Loucy (cell line): ENCODE measurements at regions not wholly inside any gene's neighbourhood (a gene's known extent, or its start where the extent isn't known, plus 50 kb on each side); places are given as distances from the start of the nearest gene placed in this dataset.

Experiments used
- H2AFZ ChIP-seq: fragments of 200-600 bp; sonication (generic); 2 replicates; pipeline ENCODE4 v1.6.0; 2016; ENCODE audit warnings: antibody characterized with exemption, mild to moderate bottlenecking, low read length, moderate library complexity
- H3F3A ChIP-seq: fragments of 200-600 bp; 2 replicates; pipeline ENCODE4 v1.6.0; 2016; ENCODE audit warnings: antibody characterized with exemption, low read depth, mild to moderate bottlenecking
- H3K27me3 ChIP-seq: fragments of 200-600 bp; sonication (generic); 2 replicates; pipeline ENCODE4 v1.6.1; 2014; ENCODE audit warnings: low read length, mild to moderate bottlenecking; ENCODE audit not compliant: insufficient read depth, poor library complexity, severe bottlenecking
- H3K36me3 ChIP-seq: fragments of 200-600 bp; sonication (generic); 2 replicates; pipeline ENCODE4 v1.6.1; 2016; ENCODE audit warnings: low read length; ENCODE audit not compliant: insufficient read depth
- H3K4me1 ChIP-seq: fragments of 200-600 bp; sonication (generic); 2 replicates; pipeline ENCODE4 v1.5.1; 2014; ENCODE audit warnings: low read length, mild to moderate bottlenecking; ENCODE audit not compliant: insufficient read depth, poor library complexity, severe bottlenecking
- H3K4me2 ChIP-seq: fragments of 200-600 bp; sonication (generic); 2 replicates; pipeline ENCODE4 v1.6.0; 2014; ENCODE audit warnings: antibody characterized with exemption, low read length, low read depth, mild to moderate bottlenecking; ENCODE audit not compliant: poor library complexity, severe bottlenecking
- H3K4me3 ChIP-seq: fragments of 200-600 bp; sonication (generic); 2 replicates; pipeline ENCODE4 v1.5.1; 2014; ENCODE audit warnings: low read length, mild to moderate bottlenecking, mixed read lengths; ENCODE audit not compliant: poor library complexity, severe bottlenecking
- H3K79me2 ChIP-seq: fragments of 200-600 bp; sonication (generic); 2 replicates; pipeline ENCODE4 v1.6.1; 2014; ENCODE audit warnings: low read length; ENCODE audit not compliant: insufficient read depth
- H3K9ac ChIP-seq: fragments of 200-600 bp; sonication (generic); 2 replicates; pipeline ENCODE4 v1.6.0; 2014; ENCODE audit warnings: mild to moderate bottlenecking, low read depth, low read length, moderate library complexity; ENCODE audit not compliant: poor library complexity, severe bottlenecking
- H3K9me2 ChIP-seq: fragments of 200-600 bp; sonication (generic); replicated peaks from 2 replicates; pipeline ENCODE4 v1.6.1; 2016; ENCODE audit warnings: low read depth, low read length, mixed read lengths
- H3K9me3 ChIP-seq: fragments of 200-600 bp; sonication (generic); 2 replicates; pipeline ENCODE4 v1.6.1; 2014; ENCODE audit warnings: mild to moderate bottlenecking, antibody characterized with exemption, low read length, low read depth; ENCODE audit not compliant: insufficient read depth
- H4K20me1 ChIP-seq: fragments of 200-600 bp; sonication (generic); 2 replicates; pipeline ENCODE4 v1.6.0; 2014; ENCODE audit warnings: antibody characterized with exemption, low read length, mild to moderate bottlenecking; ENCODE audit not compliant: insufficient read depth, poor library complexity, severe bottlenecking
- CTCF ChIP-seq: fragments of 200-600 bp; sonication (generic); conservative IDR thresholded peaks from 2 replicates; pipeline ENCODE4 v1.5.1; 2014; ENCODE audit warnings: mild to moderate bottlenecking, antibody characterized with exemption, low read length
- EZH2phosphoT487 ChIP-seq: fragments of 200-600 bp; IDR thresholded peaks from 2 replicates; pipeline ENCODE4 v1.6.1; 2018; ENCODE audit warnings: antibody characterized with exemption, mild to moderate bottlenecking, moderate library complexity, borderline replicate concordance

- Histone ChIP-seq H2AFZ (no peak overlapping the region), H3K27me3 (no peaks in the 10 kb centered on the region), H3K4me2 (no peak overlapping the region), H3F3A (no peaks in the 10 kb centered on the region), H3K4me3 (no peak overlapping the region), H3K36me3 (no peaks in the 10 kb centered on the region), H3K9me2 (no peaks in the 10 kb centered on the region), H3K9me3 (no peaks in the 10 kb centered on the region), H3K9ac (no peak overlapping the region), H3K4me1 (no peaks in the 10 kb centered on the region), H4K20me1 (no peaks in the 10 kb centered on the region), H3K79me2 (no peaks in the 10 kb centered on the region)
- TF ChIP-seq CTCF (no peak), EZH2phosphoT487 (no peak)
Measured at GRCh38 chr5:67695369-67695768, 498.8 kb upstream of the CD180 start.

GRCh38 chr5:67694810-67695191 lies 498.2 kb upstream of the CD180 start:
- Histone ChIP-seq H3K4me1 (no peaks in the 10 kb centered on the region), H3K9ac (no peak overlapping the region), H3K36me3 (no peaks in the 10 kb centered on the region), H3K9me3 (no peaks in the 10 kb centered on the region), H3K9me2 (no peaks in the 10 kb centered on the region), H3K27me3 (no peaks in the 10 kb centered on the region), H3K4me3 (no peak overlapping the region), H3K79me2 (no peaks in the 10 kb centered on the region), H3K4me2 (no peak overlapping the region), H3F3A (no peaks in the 10 kb centered on the region), H2AFZ (no peak overlapping the region), H4K20me1 (no peaks in the 10 kb centered on the region)
- no peak for TF ChIP-seq EZH2phosphoT487
- no peak for TF ChIP-seq CTCF

GRCh38 chr5:67693956-67694809 lies 497.6 kb upstream of the CD180 start:
- no peaks in the 10 kb centered on the region for H3K9me3 ChIP-seq
- no peaks in the 10 kb centered on the region for H3K36me3 ChIP-seq
- no peaks in the 10 kb centered on the region for H4K20me1 ChIP-seq
- no peaks in the 10 kb centered on the region for H3K27me3 ChIP-seq
- no peak overlapping the region for H3K9ac ChIP-seq
- no peak overlapping the region for H3K4me2 ChIP-seq
- H3F3A ChIP-seq: no peaks in the 10 kb centered on the region
- H3K4me1 ChIP-seq: no peaks in the 10 kb centered on the region
- no peak overlapping the region for H3K4me3 ChIP-seq
- no peaks in the 10 kb centered on the region for H3K79me2 ChIP-seq
- no peak overlapping the region for H2AFZ ChIP-seq
- TF ChIP-seq EZH2phosphoT487 (no peak), CTCF (no peak)
- H3K9me2 ChIP-seq: no peaks in the 10 kb centered on the region
